ENCODE measurements at regions not wholly inside any gene's neighbourhood (a gene's known extent, or its start where the extent isn't known, plus 50 kb on each side); places are given as distances from the start of the nearest gene placed in this dataset.

GRCh38 chr13:80450386-80450785, 109.5 kb upstream of the SPRY2 start:
- TF ChIP-seq CTCF (IDR thresholded peaks at IDR 0.05; ENCODE audit: poor library complexity) (no peak), EZH2 (IDR thresholded peaks at IDR 0.05; ENCODE audit: borderline replicate concordance) (no peak), EZH2phosphoT487 (IDR thresholded peaks at IDR 0.05; ENCODE audit: low read depth, severe bottlenecking, unreplicated experiment) (no peak)

Data from hepatocyte (in vitro differentiated cells).